HepG2 (cell line): ENCODE measurements at regions not wholly inside any gene's neighbourhood (a gene's known extent, or its start where the extent isn't known, plus 50 kb on each side); places are given as distances from the start of the nearest gene placed in this dataset.
A peak's percentile ranks its signal among the peaks of the same experiment; 100 is the strongest.

Experiments used
- ADNP ChIP-seq: sonication (generic); formaldehyde crosslinking; IDR thresholded peaks from 2 replicates; pipeline ENCODE4 v1.4.0; 2020; ENCODE audit warnings: missing genetic modification reagents
- FOXP1 ChIP-seq, 2 experiments: fragments of 450-650 bp in 1 of 2; IDR thresholded peaks; 2 replicates each; pipeline ENCODE4 v1.6.1; 2017 to 2018; ENCODE audit warnings: antibody characterized with exemption in 1 of 2
- GATAD2A ChIP-seq: IDR thresholded peaks from 2 replicates; pipeline ENCODE4 v1.6.1; 2016
- HES4 ChIP-seq: sonication (generic); formaldehyde crosslinking; IDR thresholded peaks from 2 replicates; pipeline ENCODE4 v1.9.0; 2021; ENCODE audit warnings: mild to moderate bottlenecking, missing genetic modification reagents, borderline replicate concordance
- HMG20A ChIP-seq: IDR thresholded peaks from 2 replicates; pipeline ENCODE4 v1.6.1; 2016; ENCODE audit warnings: borderline replicate concordance
- HMGA1 ChIP-seq: sonication (generic); formaldehyde crosslinking; conservative IDR thresholded peaks from 2 replicates; pipeline ENCODE4 v1.4.0; 2020; ENCODE audit warnings: missing genetic modification reagents
- KDM4B ChIP-seq: sonication (generic); formaldehyde crosslinking; IDR thresholded peaks from 2 replicates; pipeline ENCODE4 v1.4.0; 2020; ENCODE audit warnings: missing genetic modification reagents
- MED1 ChIP-seq: sonication (generic); formaldehyde crosslinking; IDR thresholded peaks from 2 replicates; pipeline ENCODE4 v1.4.0; 2020; ENCODE audit warnings: missing genetic modification reagents
- MTF1 ChIP-seq: sonication (generic); formaldehyde crosslinking; IDR thresholded peaks from 2 replicates; pipeline ENCODE4 v1.5.0; 2020; ENCODE audit warnings: missing genetic modification reagents
- PHF20 ChIP-seq: sonication (generic); formaldehyde crosslinking; IDR thresholded peaks from 2 replicates; pipeline ENCODE4 v1.5.0; 2020; ENCODE audit warnings: mild to moderate bottlenecking, missing genetic modification reagents
- SIN3A ChIP-seq: IDR thresholded peaks from 2 replicates; pipeline ENCODE4 v1.6.1; 2011; ENCODE audit warnings: low read depth, mild to moderate bottlenecking, control low read depth, low read length, borderline replicate concordance
- SOX13 ChIP-seq, 3 experiments: fragments of 450-650 bp in 1 of 3; sonication (generic) in 1 of 3; formaldehyde crosslinking in 1 of 3; IDR thresholded peaks in 2 of 3; conservative IDR thresholded peaks in 1 of 3; 2 replicates each; pipeline versions ENCODE4 v1.5.0 to v1.6.1; 2016 to 2020; ENCODE audit warnings: antibody characterized with exemption in 1 of 3, mild to moderate bottlenecking in 1 of 3, missing compliant biosample characterization in 1 of 3, missing genetic modification reagents in 1 of 3, moderate library complexity in 1 of 3
- SRSF9 ChIP-seq: fragments of 200-400 bp; formaldehyde crosslinking; IDR thresholded peaks from 2 replicates; pipeline ENCODE4 v1.6.1; 2018; ENCODE audit warnings: borderline replicate concordance, mild to moderate bottlenecking, low read depth, low read length; ENCODE audit not compliant: insufficient read depth, poor library complexity, severe bottlenecking
- SSRP1 ChIP-seq: IDR thresholded peaks from 2 replicates; pipeline ENCODE4 v1.6.1; 2016; ENCODE audit warnings: control low read depth
- ZBTB20 ChIP-seq: sonication (generic); formaldehyde crosslinking; IDR thresholded peaks from 2 replicates; pipeline ENCODE4 v1.8.1; 2023; ENCODE audit warnings: missing genetic modification reagents, low read depth, mild to moderate bottlenecking, borderline replicate concordance
- ZNF160 ChIP-seq: sonication (generic); formaldehyde crosslinking; IDR thresholded peaks from 2 replicates; pipeline ENCODE4 v1.8.0; 2022; ENCODE audit warnings: mild to moderate bottlenecking, inconsistent platforms, missing genetic modification reagents
- ZNF235 ChIP-seq: sonication (generic); formaldehyde crosslinking; IDR thresholded peaks from 2 replicates; pipeline ENCODE4 v1.8.1; 2023; ENCODE audit warnings: mild to moderate bottlenecking, missing genetic modification reagents, borderline replicate concordance
- ZNF460 ChIP-seq: sonication (generic); formaldehyde crosslinking; IDR thresholded peaks from 2 replicates; pipeline ENCODE4 v1.5.1; 2020; ENCODE audit warnings: missing genetic modification reagents, mild to moderate bottlenecking, borderline replicate concordance
- ZNF572 ChIP-seq: sonication (generic); formaldehyde crosslinking; IDR thresholded peaks from 2 replicates; pipeline ENCODE4 v1.5.1; 2020; ENCODE audit warnings: mild to moderate bottlenecking, missing genetic modification reagents
- ZNF598 ChIP-seq: sonication (generic); formaldehyde crosslinking; IDR thresholded peaks from 2 replicates; pipeline ENCODE4 v1.5.1; 2020; ENCODE audit warnings: mild to moderate bottlenecking, missing genetic modification reagents, borderline replicate concordance
- ZSCAN12 ChIP-seq: sonication (generic); formaldehyde crosslinking; IDR thresholded peaks from 2 replicates; pipeline ENCODE4 v1.9.0; 2021; ENCODE audit warnings: mild to moderate bottlenecking, missing genetic modification reagents
- TF ChIP-seq, protein P1 (sequence below): sonication (generic); formaldehyde crosslinking; IDR thresholded peaks from 2 replicates; pipeline ENCODE4 v1.5.0; 2020; ENCODE audit warnings: mild to moderate bottlenecking, missing genetic modification reagents, borderline replicate concordance
- TF ChIP-seq, protein P2 (sequence below): sonication (generic); formaldehyde crosslinking; IDR thresholded peaks from 2 replicates; pipeline ENCODE4 v1.5.1; 2020; ENCODE audit warnings: mild to moderate bottlenecking, missing genetic modification reagents, moderate library complexity
- TF ChIP-seq, protein P3 (sequence below): sonication (generic); formaldehyde crosslinking; IDR thresholded peaks from 2 replicates; pipeline ENCODE4 v1.5.0; 2020; ENCODE audit warnings: mild to moderate bottlenecking, missing genetic modification reagents, moderate library complexity
- TF ChIP-seq, protein P4 (sequence below): sonication (generic); formaldehyde crosslinking; IDR thresholded peaks from 2 replicates; pipeline ENCODE4 v1.4.0; 2020; ENCODE audit warnings: mild to moderate bottlenecking, missing genetic modification reagents

DNA sequence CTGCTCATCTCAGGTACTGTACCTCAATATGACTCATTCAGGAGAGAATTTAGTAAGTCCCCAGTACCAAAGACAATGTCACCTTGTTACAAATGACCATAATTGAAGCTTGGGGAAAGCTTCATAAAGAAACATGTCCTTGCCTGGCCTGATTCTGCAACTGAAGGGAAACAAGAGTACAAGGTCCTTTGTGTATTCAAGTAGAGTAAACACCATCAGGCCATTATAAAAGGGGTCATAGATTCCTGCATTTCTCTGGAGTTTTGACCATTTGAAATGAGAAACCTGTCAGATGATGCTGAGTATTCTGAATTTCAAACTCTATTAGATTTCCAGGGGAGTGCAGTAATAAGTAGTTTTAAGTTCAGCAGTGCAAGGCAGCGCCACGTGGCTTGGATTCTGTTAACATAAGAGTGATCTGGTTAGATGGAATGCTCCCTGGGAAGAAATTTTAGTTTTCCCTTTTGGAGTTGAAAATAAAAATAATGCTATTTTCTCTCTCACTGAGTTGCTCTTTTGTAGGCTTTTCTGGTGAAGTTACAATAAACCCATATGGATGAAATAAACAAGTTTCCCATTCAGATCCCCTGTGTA lies 1054.3 kb downstream of the EPHA7 start (continued):
- TF ChIP-seq, protein P1, sequence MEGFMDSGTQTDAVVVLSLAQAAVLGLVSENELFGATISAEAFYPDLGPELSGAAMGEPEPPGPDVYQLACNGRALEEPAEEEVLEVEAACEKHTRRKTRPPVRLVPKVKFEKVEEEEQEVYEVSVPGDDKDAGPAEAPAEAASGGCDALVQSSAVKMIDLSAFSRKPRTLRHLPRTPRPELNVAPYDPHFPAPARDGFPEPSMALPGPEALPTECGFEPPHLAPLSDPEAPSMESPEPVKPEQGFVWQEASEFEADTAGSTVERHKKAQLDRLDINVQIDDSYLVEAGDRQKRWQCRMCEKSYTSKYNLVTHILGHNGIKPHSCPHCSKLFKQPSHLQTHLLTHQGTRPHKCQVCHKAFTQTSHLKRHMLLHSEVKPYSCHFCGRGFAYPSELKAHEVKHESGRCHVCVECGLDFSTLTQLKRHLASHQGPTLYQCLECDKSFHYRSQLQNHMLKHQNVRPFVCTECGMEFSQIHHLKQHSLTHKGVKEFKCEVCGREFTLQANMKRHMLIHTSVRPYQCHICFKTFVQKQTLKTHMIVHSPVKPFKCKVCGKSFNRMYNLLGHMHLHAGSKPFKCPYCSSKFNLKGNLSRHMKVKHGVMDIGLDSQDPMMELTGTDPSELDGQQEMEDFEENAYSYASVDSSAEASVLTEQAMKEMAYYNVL (CRISPR knock-in tag), result no peak
- TF ChIP-seq FOXP1 (IDR thresholded peaks at IDR 0.05) (peak; percentile 68; the same call in 1 of the 2 replicates), FOXP1 (CRISPR knock-in tag; IDR thresholded peaks at IDR 0.05) (peak; percentile 94), ADNP (CRISPR knock-in tag) (no peak), PHF20 (CRISPR knock-in tag) (no peak), SIN3A (no peak), ZNF572 (CRISPR knock-in tag) (no peak), ZNF160 (CRISPR knock-in tag) (no peak), ZNF460 (CRISPR knock-in tag) (no peak), HES4 (CRISPR knock-in tag) (no peak), ZNF598 (CRISPR knock-in tag) (no peak), ZNF235 (CRISPR knock-in tag) (no peak), HMGA1 (CRISPR knock-in tag) (no peak), HMG20A (CRISPR knock-in tag) (peak; percentile 91; the same call in 1 of the 2 replicates), GATAD2A (CRISPR knock-in tag) (peak; percentile 94), MED1 (peak; percentile 73; the same call in 1 of the 2 replicates), SSRP1 (CRISPR knock-in tag) (no peak), MTF1 (CRISPR knock-in tag) (no peak), KDM4B (CRISPR knock-in tag) (no peak), ZSCAN12 (CRISPR knock-in tag) (no peak), SOX13 (IDR thresholded peaks at IDR 0.05) (no peak), SOX13 (CRISPR knock-in tag; conservative IDR thresholded peaks at IDR 0.05 in 1 of 2, IDR thresholded peaks at IDR 0.05 in 1 of 2) (peak in 1 of 2 experiments; percentile 95; a peak in 2 of 4 replicates), ZBTB20 (CRISPR knock-in tag) (no peak), SRSF9 (no peak)
- TF ChIP-seq, protein P2, sequence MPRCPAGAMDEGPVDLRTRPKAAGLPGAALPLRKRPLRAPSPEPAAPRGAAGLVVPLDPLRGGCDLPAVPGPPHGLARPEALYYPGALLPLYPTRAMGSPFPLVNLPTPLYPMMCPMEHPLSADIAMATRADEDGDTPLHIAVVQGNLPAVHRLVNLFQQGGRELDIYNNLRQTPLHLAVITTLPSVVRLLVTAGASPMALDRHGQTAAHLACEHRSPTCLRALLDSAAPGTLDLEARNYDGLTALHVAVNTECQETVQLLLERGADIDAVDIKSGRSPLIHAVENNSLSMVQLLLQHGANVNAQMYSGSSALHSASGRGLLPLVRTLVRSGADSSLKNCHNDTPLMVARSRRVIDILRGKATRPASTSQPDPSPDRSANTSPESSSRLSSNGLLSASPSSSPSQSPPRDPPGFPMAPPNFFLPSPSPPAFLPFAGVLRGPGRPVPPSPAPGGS, result no peak
- TF ChIP-seq, protein P3, sequence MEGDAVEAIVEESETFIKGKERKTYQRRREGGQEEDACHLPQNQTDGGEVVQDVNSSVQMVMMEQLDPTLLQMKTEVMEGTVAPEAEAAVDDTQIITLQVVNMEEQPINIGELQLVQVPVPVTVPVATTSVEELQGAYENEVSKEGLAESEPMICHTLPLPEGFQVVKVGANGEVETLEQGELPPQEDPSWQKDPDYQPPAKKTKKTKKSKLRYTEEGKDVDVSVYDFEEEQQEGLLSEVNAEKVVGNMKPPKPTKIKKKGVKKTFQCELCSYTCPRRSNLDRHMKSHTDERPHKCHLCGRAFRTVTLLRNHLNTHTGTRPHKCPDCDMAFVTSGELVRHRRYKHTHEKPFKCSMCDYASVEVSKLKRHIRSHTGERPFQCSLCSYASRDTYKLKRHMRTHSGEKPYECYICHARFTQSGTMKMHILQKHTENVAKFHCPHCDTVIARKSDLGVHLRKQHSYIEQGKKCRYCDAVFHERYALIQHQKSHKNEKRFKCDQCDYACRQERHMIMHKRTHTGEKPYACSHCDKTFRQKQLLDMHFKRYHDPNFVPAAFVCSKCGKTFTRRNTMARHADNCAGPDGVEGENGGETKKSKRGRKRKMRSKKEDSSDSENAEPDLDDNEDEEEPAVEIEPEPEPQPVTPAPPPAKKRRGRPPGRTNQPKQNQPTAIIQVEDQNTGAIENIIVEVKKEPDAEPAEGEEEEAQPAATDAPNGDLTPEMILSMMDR, result no peak
- TF ChIP-seq, protein P4, sequence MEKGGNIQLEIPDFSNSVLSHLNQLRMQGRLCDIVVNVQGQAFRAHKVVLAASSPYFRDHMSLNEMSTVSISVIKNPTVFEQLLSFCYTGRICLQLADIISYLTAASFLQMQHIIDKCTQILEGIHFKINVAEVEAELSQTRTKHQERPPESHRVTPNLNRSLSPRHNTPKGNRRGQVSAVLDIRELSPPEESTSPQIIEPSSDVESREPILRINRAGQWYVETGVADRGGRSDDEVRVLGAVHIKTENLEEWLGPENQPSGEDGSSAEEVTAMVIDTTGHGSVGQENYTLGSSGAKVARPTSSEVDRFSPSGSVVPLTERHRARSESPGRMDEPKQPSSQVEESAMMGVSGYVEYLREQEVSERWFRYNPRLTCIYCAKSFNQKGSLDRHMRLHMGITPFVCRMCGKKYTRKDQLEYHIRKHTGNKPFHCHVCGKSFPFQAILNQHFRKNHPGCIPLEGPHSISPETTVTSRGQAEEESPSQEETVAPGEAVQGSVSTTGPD (CRISPR knock-in tag), result no peak
